WERI-Rb-1 (cell line): ENCODE measurements at regions not wholly inside any gene's neighbourhood (a gene's known extent, or its start where the extent isn't known, plus 50 kb on each side); places are given as distances from the start of the nearest gene placed in this dataset.
"Not testable (repeated sequence)": the region's sequence is repeated elsewhere in the genome, so short reads cannot be mapped to it uniquely, and the experiment has no call there.

Experiments used
- DNase-seq: peaks from one replicate; pipeline ENCODE4 v3.0.0-alpha.2; 2020
- H3K27ac ChIP-seq: fragments of 250-450 bp; sonication (Bioruptor Pico); 2 replicates; pipeline ENCODE4 v1.5.1; 2020; ENCODE audit warnings: mild to moderate bottlenecking, moderate library complexity
- H3K27me3 ChIP-seq: fragments of 250-450 bp; sonication (Bioruptor Pico); 2 replicates; pipeline ENCODE4 v1.5.1; 2021; ENCODE audit warnings: mild to moderate bottlenecking, low read depth, moderate library complexity; ENCODE audit not compliant: insufficient read depth, severe bottlenecking
- H3K36me3 ChIP-seq: fragments of 250-450 bp; sonication (Bioruptor Pico); 2 replicates; pipeline ENCODE4 v1.5.1; 2020; ENCODE audit warnings: mild to moderate bottlenecking, moderate library complexity
- H3K4me3 ChIP-seq: 2 replicates; pipeline ENCODE4 v1.5.1; 2011; ENCODE audit warnings: low read depth, mild to moderate bottlenecking, control low read depth, low read length
- H3K9me3 ChIP-seq: fragments of 250-450 bp; sonication (Bioruptor Pico); 2 replicates; pipeline ENCODE4 v1.5.1; 2021; ENCODE audit warnings: mild to moderate bottlenecking, moderate library complexity; ENCODE audit not compliant: severe bottlenecking
- CTCF ChIP-seq: IDR thresholded peaks from 2 replicates; pipeline ENCODE4 v1.5.1; 2011; ENCODE audit warnings: low read depth, mild to moderate bottlenecking, control low read depth, inconsistent platforms, low read length

GRCh38 chr2:131966256-131966655, 195.5 kb downstream of the ANKRD30BL start:
- Histone ChIP-seq H3K36me3 (no peaks in the 10 kb centered on the region), H3K27me3 (no peaks in the 10 kb centered on the region), H3K9me3 (no peaks in the 10 kb centered on the region), H3K27ac (no peak overlapping the region), H3K4me3 (no peak overlapping the region)
- DNase-seq = no peak
- TF ChIP-seq CTCF = no peak

GRCh38 chr2:131958019-131958609, 203.6 kb downstream of the ANKRD30BL start:
- DNase-seq, H3K27me3 ChIP-seq, H3K9me3 ChIP-seq, H3K4me3 ChIP-seq, H3K27ac ChIP-seq, H3K36me3 ChIP-seq: not testable (repeated sequence)

- DNase-seq = not testable (repeated sequence)
Measured at GRCh38 chr2:131948641-131949040, 213.1 kb downstream of the ANKRD30BL start.

GRCh38 chr2:131923287-131923686, 238.5 kb downstream of the ANKRD30BL start:
- DNase-seq, H3K9me3 ChIP-seq, H3K4me3 ChIP-seq, H3K27ac ChIP-seq, H3K36me3 ChIP-seq, H3K27me3 ChIP-seq: not testable (repeated sequence)

More at GRCh38 chr2:131948641-131949040, 213.1 kb downstream of the ANKRD30BL start:
- H3K36me3 ChIP-seq, H3K4me3 ChIP-seq, H3K27me3 ChIP-seq, H3K9me3 ChIP-seq, H3K27ac ChIP-seq: not testable (repeated sequence)

GRCh38 chr2:131922854-131923253, 238.9 kb downstream of the ANKRD30BL start:
- not testable (repeated sequence) for H3K27ac ChIP-seq, H3K27me3 ChIP-seq, H3K9me3 ChIP-seq, DNase-seq, H3K4me3 ChIP-seq, H3K36me3 ChIP-seq
